ENCODE measurements at regions not wholly inside any gene's neighbourhood (a gene's known extent, or its start where the extent isn't known, plus 50 kb on each side); places are given as distances from the start of the nearest gene placed in this dataset.

- DNase-seq: no peak
Measured at GRCh38 chr17:77664097-77664729, 294.3 kb upstream of the TNRC6C start.

- DNase-seq: no peak
Measured at GRCh38 chr17:77665833-77666232, 292.7 kb upstream of the TNRC6C start.

- DNase-seq: no peak
Measured at GRCh38 chr17:77666462-77666861, 292.0 kb upstream of the TNRC6C start.

- no peak for DNase-seq
Measured at GRCh38 chr17:77666881-77667395, 291.6 kb upstream of the TNRC6C start.

GRCh38 chr17:77667478-77667877, 291.0 kb upstream of the TNRC6C start:
- DNase-seq: no peak

GRCh38 chr17:77668518-77668917, 290.0 kb upstream of the TNRC6C start:
- DNase-seq: no peak

- DNase-seq: peak in 1 of 2 donors; percentile 44
Measured at GRCh38 chr17:77670173-77670572, 288.3 kb upstream of the TNRC6C start.

GRCh38 chr17:77674358-77674757, 284.1 kb upstream of the TNRC6C start:
- no peak for DNase-seq

GRCh38 chr17:77675411-77675810, 283.1 kb upstream of the TNRC6C start:
- DNase-seq: no peak

- DNase-seq: no peak
Measured at GRCh38 chr17:77675816-77676215, 282.7 kb upstream of the TNRC6C start.

- no peak for DNase-seq
Measured at GRCh38 chr17:77676237-77676661, 282.3 kb upstream of the TNRC6C start.

GRCh38 chr17:77677211-77677610, 281.3 kb upstream of the TNRC6C start:
- no peak for DNase-seq

GRCh38 chr17:77677630-77678029, 280.9 kb upstream of the TNRC6C start:
- DNase-seq: no peak

GRCh38 chr17:77679589-77679988, 278.9 kb upstream of the TNRC6C start:
- no peak for DNase-seq

GRCh38 chr17:77681861-77682260, 276.6 kb upstream of the TNRC6C start:
- no peak for DNase-seq

GRCh38 chr17:77684803-77685798, 273.4 kb upstream of the TNRC6C start:
- DNase-seq: no peak

- DNase-seq: no peak
Measured at GRCh38 chr17:77685881-77686486, 272.5 kb upstream of the TNRC6C start.

GRCh38 chr17:77686903-77687302, 271.6 kb upstream of the TNRC6C start:
- no peak for DNase-seq

- no peak for DNase-seq
Measured at GRCh38 chr17:77687417-77687816, 271.1 kb upstream of the TNRC6C start.

GRCh38 chr17:77687921-77688320, 270.6 kb upstream of the TNRC6C start:
- DNase-seq: no peak

- DNase-seq: no peak
Measured at GRCh38 chr17:77688369-77688768, 270.1 kb upstream of the TNRC6C start.

GRCh38 chr17:77690271-77691161, 268.0 kb upstream of the TNRC6C start:
- DNase-seq: peak; percentile 8 to 31

All from inflammatory macrophage (primary cell).